CD4-positive, alpha-beta T cell (primary cell): ENCODE measurements at regions not wholly inside any gene's neighbourhood (a gene's known extent, or its start where the extent isn't known, plus 50 kb on each side); places are given as distances from the start of the nearest gene placed in this dataset.

Source experiments
- ATAC-seq: fragments of 200-7000 bp; cut with Tn5 transposase; one replicate; pipeline ENCODE4 v1.10.0; 2022; ENCODE audit warnings: mild to moderate bottlenecking; ENCODE audit not compliant: poor library complexity
- CTCF ChIA-PET: fragments of 350-600 bp; sonication (Branson Sonifier 250); formaldehyde crosslinking; loops from one replicate; lab custom pipeline; 2021; ENCODE audit warnings: antibody characterized with exemption, inconsistent platforms; lab: Charles Lee
- POLR2A ChIA-PET: fragments of 350-600 bp; sonication (Branson Sonifier 250); formaldehyde crosslinking; loops from one replicate; lab custom pipeline; 2021; ENCODE audit warnings: antibody characterized with exemption, inconsistent platforms; lab: Charles Lee
- DNase-seq, 14 experiments: peaks; one replicate each; pipeline ENCODE4 v3.0.0-alpha.2; 2013 to 2020; ENCODE audit warnings: mixed read lengths in 2 of 14
- H3K27ac ChIP-seq, 2 donors: one replicate each; pipeline versions ENCODE4 v1.5.1 to v1.7.0; 2013; ENCODE audit warnings: low read length in 2 of 2, low read depth in 1 of 2, mild to moderate bottlenecking in 1 of 2
- H3K27me3 ChIP-seq, 2 experiments: 1 replicate in 1 of 2; 2 replicates in 1 of 2; pipeline versions ENCODE4 v1.6.1 to v1.7.0; 2013; ENCODE audit warnings: low read length in 2 of 2, control low read depth in 1 of 2, mild to moderate bottlenecking in 1 of 2, moderate library complexity in 1 of 2; ENCODE audit not compliant: insufficient read depth in 2 of 2, control insufficient read depth in 1 of 2
- H3K36me3 ChIP-seq: one replicate; pipeline ENCODE4 v1.6.1; 2013; ENCODE audit warnings: low read length, control low read depth; ENCODE audit not compliant: insufficient read depth
- H3K4me1 ChIP-seq: one replicate; pipeline ENCODE4 v1.6.1; 2013; ENCODE audit warnings: low read length, control low read depth; ENCODE audit not compliant: insufficient read depth
- H3K4me3 ChIP-seq: one replicate; pipeline ENCODE4 v1.5.1; 2013; ENCODE audit warnings: mild to moderate bottlenecking, low read length, moderate library complexity
- H3K9me3 ChIP-seq, 2 experiments: 1 replicate in 1 of 2; 2 replicates in 1 of 2; pipeline versions ENCODE4 v1.6.1 to v1.7.0; 2013; ENCODE audit warnings: low read length in 2 of 2, mild to moderate bottlenecking in 2 of 2, control low read depth in 1 of 2, moderate library complexity in 1 of 2; ENCODE audit not compliant: control insufficient read depth in 1 of 2, insufficient read depth in 1 of 2
- H3K27ac Mint-ChIP-seq: one replicate; pipeline ENCODE4 v1.8.0; 2020; ENCODE audit warnings: mixed read lengths
- H3K27me3 Mint-ChIP-seq: one replicate; pipeline ENCODE4 v1.8.0; 2021; ENCODE audit warnings: mixed read lengths
- H3K36me3 Mint-ChIP-seq: one replicate; pipeline ENCODE4 v1.8.0; 2021; ENCODE audit warnings: low read depth, mixed read lengths
- H3K4me1 Mint-ChIP-seq: one replicate; pipeline ENCODE4 v1.8.0; 2021; ENCODE audit warnings: low read depth, mixed read lengths
- H3K4me3 Mint-ChIP-seq: one replicate; pipeline ENCODE4 v1.8.0; 2020; ENCODE audit warnings: mild to moderate bottlenecking, mixed read lengths
- H3K9me3 Mint-ChIP-seq: one replicate; pipeline ENCODE4 v1.8.0; 2020; ENCODE audit warnings: mixed read lengths
- CTCF ChIP-seq: fragments of 200-600 bp; IDR thresholded peaks from one replicate; pipeline ENCODE4 v1.8.0; 2022; ENCODE audit warnings: antibody characterized with exemption, mild to moderate bottlenecking
- intact Hi-C, 2 experiments: fragments of 100-400 bp; cut with DNase I in 1 of 2; cut with micrococcal nuclease in 1 of 2; formaldehyde crosslinking; loops; one replicate each; pipeline versions ENCODE4 v1.15.1 to v1.9.0; 2023 to 2025; cut with DNase I, micrococcal nuclease

DNA sequence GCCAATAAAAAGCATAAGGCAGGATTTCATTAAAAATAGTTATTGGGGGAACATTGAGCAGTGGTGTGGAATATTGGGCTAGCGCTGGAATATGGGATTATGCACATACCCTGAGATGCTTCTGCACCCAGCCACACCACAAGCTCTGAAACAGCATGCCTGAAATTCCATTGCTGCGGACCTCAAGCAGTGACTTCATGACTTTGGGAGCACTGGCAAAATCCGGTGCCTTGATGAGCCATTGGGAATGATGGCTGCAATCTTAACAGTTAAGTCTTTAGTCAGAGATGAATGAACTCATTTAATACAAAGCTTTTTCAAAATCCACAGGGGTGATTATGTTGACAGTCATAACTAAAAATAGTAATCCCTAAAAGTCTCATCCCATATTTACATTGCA is 274.7 kb upstream of the MTPN start:
- Histone ChIP-seq H3K27ac (no peak overlapping the region), H3K36me3 (no peaks in the 10 kb centered on the region), H3K27me3 (no peaks in the 10 kb centered on the region), H3K4me1 (no peaks in the 10 kb centered on the region), H3K9me3 (no peaks in the 10 kb centered on the region), H3K4me3 (no peak overlapping the region)
- peaks cover 10% of the 10 kb centered on the region for H3K9me3 Mint-ChIP-seq
- no peaks in the 10 kb centered on the region for H3K27me3 Mint-ChIP-seq
- no peak for DNase-seq
- no peak for TF ChIP-seq CTCF
- no peak for ATAC-seq
- H3K4me1 Mint-ChIP-seq, result no peaks in the 10 kb centered on the region
- H3K4me3 Mint-ChIP-seq, result no peak overlapping the region
- POLR2A ChIA-PET, result no interaction called here
- intact Hi-C loops, result no loop called here
- CTCF ChIA-PET, result interaction anchor here (1.0 kb wide), 1 partner anchor 22 kb away, joined by 3 read pairs; no protein-coding TSS in a partner anchor
- H3K36me3 Mint-ChIP-seq, result no peaks in the 10 kb centered on the region
- H3K27ac Mint-ChIP-seq, result no peak overlapping the region

GRCh38 chr7:136247211-136247610 is 270.1 kb upstream of the MTPN start:
- Histone ChIP-seq H3K27me3 (no peaks in the 10 kb centered on the region), H3K27ac (no peak overlapping the region), H3K36me3 (no peaks in the 10 kb centered on the region), H3K4me1 (no peaks in the 10 kb centered on the region), H3K4me3 (no peak overlapping the region), H3K9me3 (no peaks in the 10 kb centered on the region)
- Mint-ChIP-seq H3K27ac (no peak overlapping the region), H3K4me3 (no peak overlapping the region), H3K36me3 (no peaks in the 10 kb centered on the region), H3K9me3 (peaks cover 4% of the 10 kb centered on the region), H3K4me1 (no peaks in the 10 kb centered on the region), H3K27me3 (no peaks in the 10 kb centered on the region)
- POLR2A ChIA-PET, result no interaction called here
- no peak for DNase-seq
- TF ChIP-seq CTCF, result no peak
- CTCF ChIA-PET, result no interaction called here
- intact Hi-C loops, result no loop called here
- no peak for ATAC-seq

DNA sequence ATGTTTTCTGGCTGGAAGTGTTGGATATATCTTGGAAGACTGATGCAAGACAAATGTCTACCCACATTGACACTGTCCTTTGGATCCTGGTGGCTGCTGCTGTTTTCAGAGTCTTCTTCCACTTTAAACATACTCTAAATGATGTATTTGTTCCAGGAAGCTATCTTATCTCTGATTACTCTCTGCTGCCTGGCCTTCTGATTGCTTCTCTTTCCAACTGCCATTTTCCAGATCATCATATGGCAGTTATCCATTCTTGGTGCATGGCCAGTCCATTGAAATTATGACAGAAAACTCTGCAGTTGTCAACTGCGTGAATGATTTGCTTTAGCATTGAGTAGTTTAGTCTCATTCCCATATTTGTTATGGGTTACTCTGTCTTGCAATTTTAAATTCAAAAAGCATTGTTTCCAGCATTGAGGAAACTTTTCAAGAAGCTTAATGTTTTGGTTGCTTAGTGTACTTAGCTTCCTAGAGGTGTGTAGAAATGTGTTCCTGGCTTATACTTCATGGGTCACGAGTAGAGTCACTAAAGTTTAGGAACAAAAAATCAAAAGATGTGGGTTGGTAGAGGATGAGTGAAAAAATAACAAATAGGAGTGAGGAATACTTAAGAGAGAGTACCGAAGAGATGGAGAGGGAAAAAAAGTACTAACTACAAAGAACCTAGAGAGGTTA is 268.3 kb upstream of the MTPN start:
- CTCF ChIA-PET, result no interaction called here
- Histone ChIP-seq H3K4me3 (no peak overlapping the region), H3K36me3 (no peaks in the 10 kb centered on the region), H3K9me3 (peaks cover 0 to 3% of the 10 kb centered on the region in 2 experiments), H3K4me1 (no peaks in the 10 kb centered on the region), H3K27me3 (no peaks in the 10 kb centered on the region), H3K27ac (no peak overlapping the region)
- no peak for TF ChIP-seq CTCF
- intact Hi-C loops, result no loop called here
- ATAC-seq (no peak), DNase-seq (no peak)
- Mint-ChIP-seq H3K27me3 (no peaks in the 10 kb centered on the region), H3K27ac (no peak overlapping the region), H3K4me1 (no peaks in the 10 kb centered on the region), H3K36me3 (no peaks in the 10 kb centered on the region), H3K9me3 (peaks cover 4% of the 10 kb centered on the region), H3K4me3 (no peak overlapping the region)
- POLR2A ChIA-PET, result no interaction called here
